ENCODE measurements at regions not wholly inside any gene's neighbourhood (a gene's known extent, or its start where the extent isn't known, plus 50 kb on each side); places are given as distances from the start of the nearest gene placed in this dataset.

GRCh38 chr11:69978841-69979614, 99.1 kb upstream of the ANO1 start:
- Histone ChIP-seq H3K9ac (no peak overlapping the region), H3K27ac (no peak overlapping the region), H3K4me3 (ENCODE audit: low read depth, low read length) (no peak overlapping the region), H2AFZ (no peak overlapping the region), H3K36me3 (ENCODE audit: control insufficient read depth, insufficient read depth, low read length) (no peaks in the 10 kb centered on the region), H3K4me1 (no peaks in the 10 kb centered on the region), H3K79me2 (no peaks in the 10 kb centered on the region), H3K27me3 (ENCODE audit: control insufficient read depth, insufficient read depth, low read length) (no peaks in the 10 kb centered on the region), H3K4me2 (ENCODE audit: low read length) (no peak overlapping the region), H3K9me3 (ENCODE audit: control insufficient read depth, low read length) (no peaks in the 10 kb centered on the region)
- TF ChIP-seq, protein P1, sequence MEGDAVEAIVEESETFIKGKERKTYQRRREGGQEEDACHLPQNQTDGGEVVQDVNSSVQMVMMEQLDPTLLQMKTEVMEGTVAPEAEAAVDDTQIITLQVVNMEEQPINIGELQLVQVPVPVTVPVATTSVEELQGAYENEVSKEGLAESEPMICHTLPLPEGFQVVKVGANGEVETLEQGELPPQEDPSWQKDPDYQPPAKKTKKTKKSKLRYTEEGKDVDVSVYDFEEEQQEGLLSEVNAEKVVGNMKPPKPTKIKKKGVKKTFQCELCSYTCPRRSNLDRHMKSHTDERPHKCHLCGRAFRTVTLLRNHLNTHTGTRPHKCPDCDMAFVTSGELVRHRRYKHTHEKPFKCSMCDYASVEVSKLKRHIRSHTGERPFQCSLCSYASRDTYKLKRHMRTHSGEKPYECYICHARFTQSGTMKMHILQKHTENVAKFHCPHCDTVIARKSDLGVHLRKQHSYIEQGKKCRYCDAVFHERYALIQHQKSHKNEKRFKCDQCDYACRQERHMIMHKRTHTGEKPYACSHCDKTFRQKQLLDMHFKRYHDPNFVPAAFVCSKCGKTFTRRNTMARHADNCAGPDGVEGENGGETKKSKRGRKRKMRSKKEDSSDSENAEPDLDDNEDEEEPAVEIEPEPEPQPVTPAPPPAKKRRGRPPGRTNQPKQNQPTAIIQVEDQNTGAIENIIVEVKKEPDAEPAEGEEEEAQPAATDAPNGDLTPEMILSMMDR (IDR thresholded peaks at IDR 0.05) = no peak

DNA sequence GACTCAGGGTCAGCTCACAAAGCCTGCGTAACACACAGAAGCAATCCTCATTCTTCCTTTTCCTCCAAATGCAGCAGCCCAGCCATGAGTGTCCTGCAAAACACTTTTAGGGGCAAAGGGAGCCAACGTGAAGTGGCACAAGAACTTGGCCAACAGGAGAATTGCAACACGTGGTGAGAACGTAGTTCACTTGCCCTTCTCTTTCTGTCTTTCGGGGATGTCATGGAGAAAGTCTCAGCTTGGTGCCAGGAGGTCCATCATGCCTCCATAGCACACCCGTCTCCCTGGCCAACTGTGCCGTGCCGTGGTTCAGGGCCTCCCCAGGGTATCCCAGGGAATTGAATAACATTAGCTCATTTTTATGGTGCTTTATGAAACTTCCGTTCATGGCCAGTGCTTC, 98.5 kb upstream of the ANO1 start:
- H3K4me2 ChIP-seq (ENCODE audit: low read length) = no peak overlapping the region
- H3K27me3 ChIP-seq (ENCODE audit: control insufficient read depth, insufficient read depth, low read length) = no peaks in the 10 kb centered on the region
- H3K27ac ChIP-seq = no peak overlapping the region
- no peaks in the 10 kb centered on the region for H3K4me1 ChIP-seq
- H3K36me3 ChIP-seq (ENCODE audit: control insufficient read depth, insufficient read depth, low read length) = no peaks in the 10 kb centered on the region
- H2AFZ ChIP-seq = no peak overlapping the region
- TF ChIP-seq, protein P1 (IDR thresholded peaks at IDR 0.05) = no peak
- H3K9me3 ChIP-seq (ENCODE audit: control insufficient read depth, low read length) = no peaks in the 10 kb centered on the region
- H3K79me2 ChIP-seq = no peaks in the 10 kb centered on the region
- H3K4me3 ChIP-seq (ENCODE audit: low read depth, low read length) = no peak overlapping the region
- H3K9ac ChIP-seq = no peak overlapping the region

- H3K79me2 ChIP-seq = no peaks in the 10 kb centered on the region
- no peak overlapping the region for H3K4me2 ChIP-seq (ENCODE audit: low read length)
- no peaks in the 10 kb centered on the region for H3K9me3 ChIP-seq (ENCODE audit: control insufficient read depth, low read length)
- no peak overlapping the region for H3K4me3 ChIP-seq (ENCODE audit: low read depth, low read length)
- no peaks in the 10 kb centered on the region for H3K27me3 ChIP-seq (ENCODE audit: control insufficient read depth, insufficient read depth, low read length)
- H3K4me1 ChIP-seq = no peaks in the 10 kb centered on the region
- H2AFZ ChIP-seq = no peak overlapping the region
- H3K9ac ChIP-seq = no peak overlapping the region
- H3K36me3 ChIP-seq (ENCODE audit: control insufficient read depth, insufficient read depth, low read length) = no peaks in the 10 kb centered on the region
- TF ChIP-seq, protein P1 (IDR thresholded peaks at IDR 0.05) = no peak
- H3K27ac ChIP-seq = no peak overlapping the region
Observed at GRCh38 chr11:69981119-69981784, 96.9 kb upstream of the ANO1 start.

DNA sequence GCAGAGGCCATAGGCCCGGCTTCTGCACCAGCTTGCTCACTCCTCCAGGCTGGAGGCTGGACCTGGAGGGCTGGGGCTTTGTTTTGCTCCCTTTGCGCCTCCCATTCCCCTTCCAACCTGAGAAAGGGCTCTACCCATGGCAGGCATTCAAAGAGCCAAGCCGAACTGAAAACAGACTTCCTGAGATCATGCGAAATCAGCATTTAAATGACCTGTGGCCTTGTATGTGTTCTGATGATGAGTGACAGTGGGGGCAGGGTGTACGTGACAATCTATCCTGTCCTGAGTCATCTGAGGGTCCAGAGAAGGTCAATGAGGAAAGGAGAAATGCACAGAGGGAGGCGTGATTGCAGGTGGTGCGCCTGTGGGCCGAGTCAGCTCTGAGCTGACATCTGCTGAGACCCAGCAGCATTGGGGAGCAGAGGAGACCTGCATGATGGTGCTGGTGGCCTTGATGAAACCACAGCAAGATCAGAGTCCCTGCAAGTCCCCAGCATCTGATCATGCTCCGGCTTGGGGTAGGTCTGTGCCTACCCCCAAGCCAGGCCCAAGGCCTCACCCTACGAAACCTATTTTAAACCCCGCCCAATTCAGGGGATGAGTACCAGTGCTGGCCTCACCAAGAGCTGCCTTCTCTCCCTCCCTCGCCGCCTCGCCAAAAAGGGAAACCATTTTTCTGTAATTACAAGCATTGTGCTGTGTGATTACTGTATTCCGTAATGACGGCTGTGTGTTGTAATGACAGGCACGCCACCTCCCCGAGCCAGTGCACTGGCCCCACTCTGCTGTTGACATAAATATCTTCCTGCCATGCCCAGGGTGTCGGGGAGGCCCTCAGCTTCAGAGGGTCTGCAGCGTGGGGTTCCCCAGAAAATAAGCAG, 95.2 kb upstream of the ANO1 start:
- Histone ChIP-seq H3K9ac (no peak overlapping the region), H2AFZ (no peak overlapping the region), H3K27me3 (ENCODE audit: control insufficient read depth, insufficient read depth, low read length) (no peaks in the 10 kb centered on the region), H3K4me2 (ENCODE audit: low read length) (no peak overlapping the region), H3K79me2 (no peaks in the 10 kb centered on the region), H3K4me1 (no peaks in the 10 kb centered on the region), H3K9me3 (ENCODE audit: control insufficient read depth, low read length) (no peaks in the 10 kb centered on the region), H3K27ac (no peak overlapping the region), H3K4me3 (ENCODE audit: low read depth, low read length) (no peak overlapping the region), H3K36me3 (ENCODE audit: control insufficient read depth, insufficient read depth, low read length) (no peaks in the 10 kb centered on the region)
- TF ChIP-seq, protein P1 (IDR thresholded peaks at IDR 0.05) = no peak

Measured in parathyroid adenoma (tissue), 2 donors.